GM13977 (cell line): ENCODE measurements at regions not wholly inside any gene's neighbourhood (a gene's known extent, or its start where the extent isn't known, plus 50 kb on each side); places are given as distances from the start of the nearest gene placed in this dataset.

Experiments
- DNase-seq: peaks from one replicate; pipeline ENCODE4 v3.0.0; 2012; ENCODE audit warnings: low spot score
- CTCF ChIP-seq: IDR thresholded peaks from 2 replicates; pipeline ENCODE4 v1.5.1; 2012; ENCODE audit warnings: mild to moderate bottlenecking, control low read depth; ENCODE audit not compliant: insufficient read depth; ENCODE audit errors: extremely low read depth, missing control alignments
- in situ Hi-C: fragments of 300-500 bp; cut with MboI; formaldehyde crosslinking; loops from one replicate; pipeline ENCODE4 v1.12.0; 2022; ENCODE audit warnings: low sequenced_read_pairs, low pct_unique_long_range_greater_than_20kb, mixed read lengths, inconsistent platforms; ENCODE audit not compliant: unreplicated experiment

GRCh38 chr3:159798951-159799350, 189.7 kb upstream of the IL12A start:
- in situ Hi-C loops = no loop called here
- DNase-seq = no peak
- no peak for TF ChIP-seq CTCF

- no peak for DNase-seq
- in situ Hi-C loops = loop anchor here (25.0 kb wide), 1 partner anchor 488 kb away; no protein-coding TSS in a partner anchor
- no peak for TF ChIP-seq CTCF
Observed at GRCh38 chr3:159800434-159801155, 188.0 kb upstream of the IL12A start.

- in situ Hi-C loops = loop anchor here (25.0 kb wide), 1 partner anchor 491 kb away; no protein-coding TSS in a partner anchor
- no peak for TF ChIP-seq CTCF
- no peak for DNase-seq
Observed at GRCh38 chr3:159802864-159803263, 185.8 kb upstream of the IL12A start.

- TF ChIP-seq CTCF = no peak
- no peak for DNase-seq
- in situ Hi-C loops = loop anchor here (25.0 kb wide), 1 partner anchor 491 kb away; no protein-coding TSS in a partner anchor
Observed at GRCh38 chr3:159803459-159803858, 185.2 kb upstream of the IL12A start.

- DNase-seq = peak; percentile 64
- in situ Hi-C loops = loop anchor here (25.0 kb wide), 1 partner anchor 493 kb away; no protein-coding TSS in a partner anchor
- TF ChIP-seq CTCF = peak; percentile 93
Observed at GRCh38 chr3:159804726-159805410, 183.8 kb upstream of the IL12A start.

- in situ Hi-C loops = loop anchor here (25.0 kb wide), 1 partner anchor 493 kb away; no protein-coding TSS in a partner anchor
- DNase-seq = no peak
Observed at GRCh38 chr3:159805411-159805772, 183.2 kb upstream of the IL12A start.

More at GRCh38 chr3:159805411-159805772, 183.2 kb upstream of the IL12A start:
- no peak for TF ChIP-seq CTCF
